NB4 (cell line): ENCODE measurements at regions not wholly inside any gene's neighbourhood (a gene's known extent, or its start where the extent isn't known, plus 50 kb on each side); places are given as distances from the start of the nearest gene placed in this dataset.

Experiments used
- MAX ChIP-seq: IDR thresholded peaks from 2 replicates; pipeline ENCODE4 v1.6.1; 2011; ENCODE audit warnings: low read depth, low read length
- MYC ChIP-seq: IDR thresholded peaks from 2 replicates; pipeline ENCODE4 v1.6.1; 2011; ENCODE audit warnings: low read depth, low read length
- POLR2A ChIP-seq: IDR thresholded peaks from 2 replicates; pipeline ENCODE4 v1.6.1; 2011; ENCODE audit warnings: mild to moderate bottlenecking; ENCODE audit not compliant: insufficient read length; ENCODE audit errors: extremely low read depth
- TF ChIP-seq, protein P1 (sequence below): IDR thresholded peaks from one replicate; pipeline ENCODE4 v1.5.1; 2012; ENCODE audit warnings: low read depth, low read length

- TF ChIP-seq, protein P1, sequence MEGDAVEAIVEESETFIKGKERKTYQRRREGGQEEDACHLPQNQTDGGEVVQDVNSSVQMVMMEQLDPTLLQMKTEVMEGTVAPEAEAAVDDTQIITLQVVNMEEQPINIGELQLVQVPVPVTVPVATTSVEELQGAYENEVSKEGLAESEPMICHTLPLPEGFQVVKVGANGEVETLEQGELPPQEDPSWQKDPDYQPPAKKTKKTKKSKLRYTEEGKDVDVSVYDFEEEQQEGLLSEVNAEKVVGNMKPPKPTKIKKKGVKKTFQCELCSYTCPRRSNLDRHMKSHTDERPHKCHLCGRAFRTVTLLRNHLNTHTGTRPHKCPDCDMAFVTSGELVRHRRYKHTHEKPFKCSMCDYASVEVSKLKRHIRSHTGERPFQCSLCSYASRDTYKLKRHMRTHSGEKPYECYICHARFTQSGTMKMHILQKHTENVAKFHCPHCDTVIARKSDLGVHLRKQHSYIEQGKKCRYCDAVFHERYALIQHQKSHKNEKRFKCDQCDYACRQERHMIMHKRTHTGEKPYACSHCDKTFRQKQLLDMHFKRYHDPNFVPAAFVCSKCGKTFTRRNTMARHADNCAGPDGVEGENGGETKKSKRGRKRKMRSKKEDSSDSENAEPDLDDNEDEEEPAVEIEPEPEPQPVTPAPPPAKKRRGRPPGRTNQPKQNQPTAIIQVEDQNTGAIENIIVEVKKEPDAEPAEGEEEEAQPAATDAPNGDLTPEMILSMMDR, result no peak
- TF ChIP-seq MYC, result no peak
- TF ChIP-seq POLR2A, result no peak
- no peak for TF ChIP-seq MAX
These were observed 764.8 kb downstream of the RAPGEF2 start for GRCh38 chr4:159867673-159868072.
